ENCODE measurements at regions not wholly inside any gene's neighbourhood (a gene's known extent, or its start where the extent isn't known, plus 50 kb on each side); places are given as distances from the start of the nearest gene placed in this dataset.

DNA sequence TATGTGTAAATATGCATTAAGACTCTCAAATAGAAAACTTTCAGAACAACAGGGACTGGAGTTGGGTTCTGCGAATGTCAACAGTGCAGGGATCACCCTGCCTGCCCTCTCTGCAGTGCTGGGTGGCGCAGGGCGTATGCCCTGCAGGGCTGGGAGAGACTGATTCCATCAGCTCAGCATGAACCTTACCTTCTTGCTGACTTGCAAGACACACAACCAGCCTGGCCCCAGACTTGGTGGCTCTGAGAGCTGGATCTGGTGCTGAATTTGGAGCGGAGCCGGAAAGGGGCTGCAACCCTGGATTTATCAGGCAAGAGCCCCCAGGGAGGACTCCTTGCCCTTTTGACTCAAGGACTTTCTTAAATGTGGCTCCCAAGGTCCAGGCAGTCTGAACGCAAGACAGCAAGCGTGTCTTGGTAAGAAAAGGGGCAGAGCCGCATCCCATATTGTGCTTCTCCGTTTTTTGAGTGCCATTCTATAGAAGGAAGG, 376.0 kb upstream of the IRX2 start:
- no peaks in the 10 kb centered on the region for H3K27me3 Mint-ChIP-seq
- no peak for TF ChIP-seq EZH2 (IDR thresholded peaks at IDR 0.05; ENCODE audit: borderline replicate concordance, insufficient read depth, low read depth, low read length, poor library complexity, severe bottlenecking)
- TF ChIP-seq, protein P1, sequence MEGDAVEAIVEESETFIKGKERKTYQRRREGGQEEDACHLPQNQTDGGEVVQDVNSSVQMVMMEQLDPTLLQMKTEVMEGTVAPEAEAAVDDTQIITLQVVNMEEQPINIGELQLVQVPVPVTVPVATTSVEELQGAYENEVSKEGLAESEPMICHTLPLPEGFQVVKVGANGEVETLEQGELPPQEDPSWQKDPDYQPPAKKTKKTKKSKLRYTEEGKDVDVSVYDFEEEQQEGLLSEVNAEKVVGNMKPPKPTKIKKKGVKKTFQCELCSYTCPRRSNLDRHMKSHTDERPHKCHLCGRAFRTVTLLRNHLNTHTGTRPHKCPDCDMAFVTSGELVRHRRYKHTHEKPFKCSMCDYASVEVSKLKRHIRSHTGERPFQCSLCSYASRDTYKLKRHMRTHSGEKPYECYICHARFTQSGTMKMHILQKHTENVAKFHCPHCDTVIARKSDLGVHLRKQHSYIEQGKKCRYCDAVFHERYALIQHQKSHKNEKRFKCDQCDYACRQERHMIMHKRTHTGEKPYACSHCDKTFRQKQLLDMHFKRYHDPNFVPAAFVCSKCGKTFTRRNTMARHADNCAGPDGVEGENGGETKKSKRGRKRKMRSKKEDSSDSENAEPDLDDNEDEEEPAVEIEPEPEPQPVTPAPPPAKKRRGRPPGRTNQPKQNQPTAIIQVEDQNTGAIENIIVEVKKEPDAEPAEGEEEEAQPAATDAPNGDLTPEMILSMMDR (IDR thresholded peaks at IDR 0.05) = no peak
- H3K27ac Mint-ChIP-seq = no peak overlapping the region
- no peak overlapping the region for H2AFZ ChIP-seq (ENCODE audit: insufficient read depth, low read depth, low read length, poor library complexity, severe bottlenecking)
- ATAC-seq (ENCODE audit: low read depth) (no peak), DNase-seq (no peak)
- no peak overlapping the region for H3K4me2 ChIP-seq (replicated peaks; ENCODE audit: low read depth, low read length, poor library complexity, severe bottlenecking)
- no peaks in the 10 kb centered on the region for H3K9me3 Mint-ChIP-seq (ENCODE audit: insufficient read depth)
- no peak overlapping the region for H3K4me3 Mint-ChIP-seq
- intact Hi-C loops (cut with micrococcal nuclease) = no loop called here
- no peaks in the 10 kb centered on the region for H3K27me3 ChIP-seq (replicated peaks in 1 of 4; ENCODE audit: control extremely low read depth in 1 of 4, control insufficient read depth in 3 of 4, insufficient read depth in 4 of 4, low read length in 3 of 4)
- H3K27ac ChIP-seq (ENCODE audit: low read length in 2 of 2) = no peak overlapping the region
- ChIA-PET POLR2A (no interaction called here), CTCF (no interaction called here)
- WGBS (ENCODE audit: insufficient coverage) = 89% methylated on average over 9 of the region's 9 CpGs
- H4K20me1 ChIP-seq (ENCODE audit: control insufficient read depth, insufficient read depth, low read length, poor library complexity, severe bottlenecking) = no peaks in the 10 kb centered on the region
- H3K4me1 Mint-ChIP-seq = no peaks in the 10 kb centered on the region
- H3K36me3 ChIP-seq (replicated peaks in 1 of 2; ENCODE audit: control extremely low read depth in 1 of 2, control insufficient read depth in 1 of 2, extremely low read depth in 1 of 2, insufficient read depth in 2 of 2, low read length in 1 of 2) = no peaks in the 10 kb centered on the region
- no peaks in the 10 kb centered on the region for H3K4me1 ChIP-seq (ENCODE audit: control insufficient read depth in 2 of 2, insufficient read depth in 2 of 2, low read length in 2 of 2)
- H3K4me3 ChIP-seq (ENCODE audit: control extremely low read depth in 1 of 5, extremely low read depth in 1 of 5, insufficient read depth in 1 of 5, low read depth in 2 of 5, low read length in 4 of 5) = no peak overlapping the region
- H3K9me3 ChIP-seq (ENCODE audit: control extremely low read depth in 1 of 3, control insufficient read depth in 2 of 3, insufficient read depth in 1 of 3, low read length in 2 of 3) = peaks cover 0 to 15% (median 0%) of the 10 kb centered on the region in 3 donors
- H3K79me2 ChIP-seq (ENCODE audit: control insufficient read depth, insufficient read depth, low read length) = no peaks in the 10 kb centered on the region
- H3K9ac ChIP-seq (ENCODE audit: low read length) = no peak overlapping the region

DNA sequence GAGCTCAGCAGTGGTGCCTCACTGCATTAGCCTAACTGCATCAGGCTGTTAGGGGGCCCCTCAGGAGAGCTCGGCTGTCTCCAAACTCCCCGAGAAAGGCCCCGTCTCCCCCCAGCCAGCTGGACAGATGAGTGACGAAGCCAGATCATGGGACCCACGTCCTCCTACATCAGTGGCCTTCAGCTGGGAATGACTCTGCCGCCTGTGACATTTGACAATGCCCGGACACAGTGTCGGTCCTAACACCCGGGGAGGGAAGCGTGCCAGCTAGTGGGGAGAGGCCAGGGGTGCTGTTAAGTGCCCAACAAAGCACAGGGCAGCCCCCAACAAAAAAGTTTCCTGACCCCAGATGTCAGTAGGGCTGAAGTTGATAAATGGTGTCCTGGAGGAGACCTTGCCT, 375.2 kb upstream of the IRX2 start:
- no peak overlapping the region for H3K4me3 ChIP-seq (ENCODE audit: control extremely low read depth in 1 of 5, extremely low read depth in 1 of 5, insufficient read depth in 1 of 5, low read depth in 2 of 5, low read length in 4 of 5)
- no peak overlapping the region for H3K4me2 ChIP-seq (replicated peaks; ENCODE audit: low read depth, low read length, poor library complexity, severe bottlenecking)
- H3K4me1 ChIP-seq (ENCODE audit: control insufficient read depth in 2 of 2, insufficient read depth in 2 of 2, low read length in 2 of 2) = no peaks in the 10 kb centered on the region
- H3K4me3 Mint-ChIP-seq = no peak overlapping the region
- TF ChIP-seq, protein P1 (IDR thresholded peaks at IDR 0.05) = no peak
- TF ChIP-seq EZH2 (IDR thresholded peaks at IDR 0.05; ENCODE audit: borderline replicate concordance, insufficient read depth, low read depth, low read length, poor library complexity, severe bottlenecking) = no peak
- H4K20me1 ChIP-seq (ENCODE audit: control insufficient read depth, insufficient read depth, low read length, poor library complexity, severe bottlenecking) = no peaks in the 10 kb centered on the region
- H3K27ac Mint-ChIP-seq = no peak overlapping the region
- POLR2A ChIA-PET = no interaction called here
- H2AFZ ChIP-seq (ENCODE audit: insufficient read depth, low read depth, low read length, poor library complexity, severe bottlenecking) = no peak overlapping the region
- H3K79me2 ChIP-seq (ENCODE audit: control insufficient read depth, insufficient read depth, low read length) = no peaks in the 10 kb centered on the region
- H3K9me3 ChIP-seq (ENCODE audit: control extremely low read depth in 1 of 3, control insufficient read depth in 2 of 3, insufficient read depth in 1 of 3, low read length in 2 of 3) = peaks cover 0 to 19% (median 0%) of the 10 kb centered on the region in 3 donors
- H3K27ac ChIP-seq (ENCODE audit: low read length in 2 of 2) = no peak overlapping the region
- no peaks in the 10 kb centered on the region for H3K4me1 Mint-ChIP-seq
- WGBS (ENCODE audit: insufficient coverage) = 68% methylated on average over 10 of the region's 10 CpGs
- no peak overlapping the region for H3K9ac ChIP-seq (ENCODE audit: low read length)
- H3K27me3 ChIP-seq (replicated peaks in 1 of 4; ENCODE audit: control extremely low read depth in 1 of 4, control insufficient read depth in 3 of 4, insufficient read depth in 4 of 4, low read length in 3 of 4) = peaks cover 0 to 2% (median 0%) of the 10 kb centered on the region in 4 experiments
- DNase-seq (no peak), ATAC-seq (ENCODE audit: low read depth) (no peak)
- H3K9me3 Mint-ChIP-seq (ENCODE audit: insufficient read depth) = no peaks in the 10 kb centered on the region
- no peaks in the 10 kb centered on the region for H3K36me3 ChIP-seq (replicated peaks in 1 of 2; ENCODE audit: control extremely low read depth in 1 of 2, control insufficient read depth in 1 of 2, extremely low read depth in 1 of 2, insufficient read depth in 2 of 2, low read length in 1 of 2)
- intact Hi-C loops (cut with micrococcal nuclease) = no loop called here
- H3K27me3 Mint-ChIP-seq = no peaks in the 10 kb centered on the region
- CTCF ChIA-PET = no interaction called here
